K562 (cell line): ENCODE measurements at regions not wholly inside any gene's neighbourhood (a gene's known extent, or its start where the extent isn't known, plus 50 kb on each side); places are given as distances from the start of the nearest gene placed in this dataset.

Experiments
- ATAC-seq: fragments of 200-7000 bp; cut with Tn5 transposase; 3 replicates; pipeline ENCODE4 v1.9.1; 2020; ENCODE audit warnings: moderate library complexity
- BruUV-seq: library from RNA; stranded (reverse); fragments of 400-500 nt; replicated peaks from 2 replicates; lab custom pipeline; 2021; lab: Mats Ljungman, UMichigan
- CTCF ChIA-PET: fragments of 300-600 bp; formaldehyde crosslinking; extraction: SDS; loops from one replicate; lab custom pipeline; 2021; ENCODE audit warnings: low intra/inter-chr PET ratio; lab: Yijun Ruan, JAX
- POLR2A ChIA-PET: fragments of 300-600, 350-650 bp; sonication (Branson Sonifier 250); formaldehyde crosslinking; extraction: SDS; loops from one replicate; lab custom pipeline; 2021; ENCODE audit warnings: antibody characterized with exemption, inconsistent platforms; lab: Yijun Ruan, JAX
- DNase-seq, 4 experiments: peaks; one replicate each; pipeline versions ENCODE4 v3.0.0 to v3.0.0-alpha.2; 2011 to 2018; ENCODE audit warnings: low spot score in 3 of 4, mixed read lengths in 3 of 4; ENCODE audit errors: extremely low read depth in 1 of 4
- FAIRE-seq: peaks from 2 replicates; lab custom pipeline; 2011; peaks lifted over from hg19 to GRCh38; lab: Jason Lieb, UNC
- H2AFZ ChIP-seq: 2 replicates; pipeline ENCODE4 v1.6.0; 2011; ENCODE audit warnings: low read depth, low read length, control low read depth, inconsistent platforms
- H3K27ac ChIP-seq: fragments of 200-600 bp; 3 replicates; pipeline ENCODE4 v1.8.0; 2011; ENCODE audit warnings: low read depth, mild to moderate bottlenecking, control low read depth, inconsistent platforms, low read length, moderate library complexity, mixed read lengths; ENCODE audit errors: extremely low read depth
- H3K27me3 ChIP-seq, 2 experiments: fragments of 300-600 bp in 1 of 2; 2 replicates in 1 of 2; 3 replicates in 1 of 2; pipeline versions ENCODE4 v1.6.0 to v1.8.0; 2011; ENCODE audit warnings: inconsistent platforms in 2 of 2, low read length in 2 of 2, mild to moderate bottlenecking in 1 of 2, mixed read lengths in 1 of 2, moderate library complexity in 1 of 2; ENCODE audit not compliant: control insufficient read depth in 2 of 2, insufficient read depth in 2 of 2
- H3K36me3 ChIP-seq: fragments of 300-600 bp; 3 replicates; pipeline ENCODE4 v1.8.0; 2011; ENCODE audit warnings: mild to moderate bottlenecking, low read length, inconsistent platforms; ENCODE audit not compliant: control insufficient read depth, insufficient read depth
- H3K4me1 ChIP-seq, 2 experiments: fragments of 200-600 bp in 1 of 2; replicated peaks in 1 of 2; 2 replicates in 1 of 2; 3 replicates in 1 of 2; pipeline versions ENCODE4 v1.5.1 to v1.8.0; 2011; ENCODE audit warnings: inconsistent platforms in 2 of 2, low read length in 2 of 2, mild to moderate bottlenecking in 1 of 2, mixed read lengths in 1 of 2, moderate library complexity in 1 of 2; ENCODE audit not compliant: control insufficient read depth in 2 of 2, insufficient read depth in 2 of 2
- H3K4me2 ChIP-seq: 2 replicates; pipeline ENCODE4 v1.6.1; 2011; ENCODE audit warnings: low read length, control low read depth, inconsistent platforms, mixed read lengths; ENCODE audit not compliant: insufficient read depth
- H3K4me3 ChIP-seq: fragments of 200-600 bp; sonication (generic), shearing (Covaris generic); 2 replicates; pipeline ENCODE4 v1.5.1; 2016; ENCODE audit warnings: control low read depth, inconsistent platforms
- H3K79me2 ChIP-seq: fragments of 200-600 bp; 3 replicates; pipeline ENCODE4 v1.8.0; 2011; ENCODE audit warnings: low read length, inconsistent platforms; ENCODE audit not compliant: control insufficient read depth, insufficient read depth
- H3K9ac ChIP-seq, 2 experiments: 2 replicates each; pipeline versions ENCODE4 v1.6.0 to v1.6.1; 2011; ENCODE audit warnings: low read depth in 2 of 2, low read length in 2 of 2, control low read depth in 1 of 2, inconsistent platforms in 1 of 2, mild to moderate bottlenecking in 1 of 2, mixed read lengths in 1 of 2; ENCODE audit not compliant: insufficient read depth in 1 of 2
- H3K9me1 ChIP-seq: one replicate; pipeline ENCODE4 v1.6.0; 2011; ENCODE audit warnings: inconsistent platforms, mild to moderate bottlenecking, low read length, moderate library complexity; ENCODE audit not compliant: control insufficient read depth, insufficient read depth
- H3K9me3 ChIP-seq: replicated peaks from 2 replicates; pipeline ENCODE4 v1.5.1; 2011; ENCODE audit warnings: low read depth, low read length, inconsistent platforms; ENCODE audit not compliant: control insufficient read depth, insufficient read depth
- H4K20me1 ChIP-seq: replicated peaks from 2 replicates; pipeline ENCODE4 v1.6.1; 2011; ENCODE audit warnings: low read length, inconsistent platforms, mixed read lengths; ENCODE audit not compliant: control insufficient read depth, insufficient read depth
- CEBPB ChIP-seq: fragments of 450-650 bp; IDR thresholded peaks from 2 replicates; pipeline ENCODE4 v1.6.1; 2016; ENCODE audit warnings: missing genetic modification characterization, missing compliant biosample characterization
- DEAF1 ChIP-seq: fragments of 450-650 bp; formaldehyde crosslinking; IDR thresholded peaks from 2 replicates; pipeline ENCODE4 v1.4.0; 2020; ENCODE audit warnings: mild to moderate bottlenecking, moderate library complexity
- KDM1A ChIP-seq, 2 experiments: fragments of 450-650 bp; IDR thresholded peaks; 2 replicates each; pipeline ENCODE4 v1.6.1; 2016; ENCODE audit warnings: mild to moderate bottlenecking in 2 of 2
- MCM5 ChIP-seq: fragments of 450-650 bp; IDR thresholded peaks from 2 replicates; pipeline ENCODE4 v1.6.1; 2016; ENCODE audit warnings: low read depth
- MYBL2 ChIP-seq, 2 experiments: fragments of 450-650 bp in 1 of 2; sonication (generic) in 1 of 2; formaldehyde crosslinking in 1 of 2; IDR thresholded peaks; 2 replicates each; pipeline versions ENCODE4 v1.6.1 to v1.8.1; 2017 to 2022; ENCODE audit warnings: borderline replicate concordance in 1 of 2, inconsistent platforms in 1 of 2, low read depth in 1 of 2, mild to moderate bottlenecking in 1 of 2, missing genetic modification reagents in 1 of 2, moderate library complexity in 1 of 2
- SIRT6 ChIP-seq: IDR thresholded peaks from one replicate; pipeline ENCODE4 v1.6.1; 2012; ENCODE audit warnings: low read depth, mild to moderate bottlenecking, control low read depth, inconsistent platforms, low read length, moderate library complexity
- YY1 ChIP-seq, 3 experiments: IDR thresholded peaks; 2 replicates each; pipeline ENCODE4 v1.6.1; 2011; ENCODE audit warnings: low read length in 2 of 3, mild to moderate bottlenecking in 2 of 3, moderate library complexity in 2 of 3, borderline replicate concordance in 1 of 3, control low read depth in 1 of 3, low read depth in 1 of 3; ENCODE audit not compliant: insufficient read depth in 3 of 3, insufficient replicate concordance in 2 of 3, control insufficient read depth in 1 of 3, insufficient read length in 1 of 3; ENCODE audit errors: extremely low read depth in 1 of 3
- ZNF644 ChIP-seq: fragments of 200-800 bp; sonication (Bioruptor generic); IDR thresholded peaks from 2 replicates; pipeline ENCODE4 v1.6.1; 2016; ENCODE audit warnings: low read depth, missing genetic modification characterization, missing compliant biosample characterization
- WGBS: fragments of 100-300 bp; shearing (Covaris generic); methylation state at CpG from one replicate; pipeline ENCODE4 v1.1.6; 2016; ENCODE audit warnings: low coverage, mixed read lengths; ENCODE audit not compliant: insufficient coverage; ENCODE audit errors: missing lambda C conversion rate; 5-methylcytosine and 5-hydroxymethylcytosine counted together
- in situ Hi-C: fragments of 300-500 bp; cut with MboI; formaldehyde crosslinking; loops from 4 replicates; pipeline ENCODE4 v1.15.0; 2018; ENCODE audit warnings: inconsistent platforms, mixed read lengths
- intact Hi-C: fragments of 100-400 bp; cut with micrococcal nuclease; formaldehyde crosslinking; loops from 2 replicates; pipeline ENCODE4 v1.14.2; 2022

- intact Hi-C loops (no loop called here), in situ Hi-C loops (no loop called here)
- FAIRE-seq, result no peak
- TF ChIP-seq DEAF1 (CRISPR knock-in tag), result no peak
- TF ChIP-seq SIRT6, result no peak
- no peak for TF ChIP-seq YY1 (IDR thresholded peaks at IDR 0.05; ENCODE audit: borderline replicate concordance in 1 of 3, control insufficient read depth in 1 of 3, extremely low read depth in 1 of 3, insufficient read depth in 3 of 3, insufficient read length in 1 of 3, insufficient replicate concordance in 2 of 3, low read depth in 1 of 3, low read length in 2 of 3)
- TF ChIP-seq MCM5, result no peak
- TF ChIP-seq ZNF644 (tag), result no peak
- TF ChIP-seq MYBL2 (IDR thresholded peaks at IDR 0.05; ENCODE audit: low read depth), result no peak
- no peak for TF ChIP-seq MYBL2 (CRISPR knock-in tag; IDR thresholded peaks at IDR 0.05; ENCODE audit: borderline replicate concordance)
- no peak for TF ChIP-seq KDM1A (IDR thresholded peaks at IDR 0.05)
- no peak for TF ChIP-seq CEBPB (tag)
- TF ChIP-seq, all 486 proteins: peak for 0
- 0% methylated on average over 3 of the region's 3 CpGs for WGBS
- Histone ChIP-seq H3K9me1 (no peaks in the 10 kb centered on the region), H3K27me3 (no peaks in the 10 kb centered on the region), H2AFZ (no peak overlapping the region), H3K9ac (no peak overlapping the region), H4K20me1 (no peaks in the 10 kb centered on the region), H3K79me2 (no peaks in the 10 kb centered on the region), H3K4me2 (no peak overlapping the region), H3K4me3 (no peak overlapping the region), H3K4me1 (no peaks in the 10 kb centered on the region), H3K27ac (no peak overlapping the region), H3K9me3 (no peaks in the 10 kb centered on the region), H3K36me3 (no peaks in the 10 kb centered on the region)
- POLR2A ChIA-PET, result no interaction called here
- BruUV-seq, result no TSS peak
- CTCF ChIA-PET, result no interaction called here
- no peak for DNase-seq
- no peak for ATAC-seq
Observed at GRCh38 chr2:21353879-21354679, 230.3 kb downstream of the TDRD15 start.
